ENCODE measurements at regions not wholly inside any gene's neighbourhood (a gene's known extent, or its start where the extent isn't known, plus 50 kb on each side); places are given as distances from the start of the nearest gene placed in this dataset.

- Histone ChIP-seq H3K9ac (ENCODE audit: low read length) (no peak overlapping the region), H3K4me1 (ENCODE audit: low read length) (no peaks in the 10 kb centered on the region; the same call in 1 of the 2 replicates), H4K20me1 (ENCODE audit: insufficient read depth, low read length) (no peaks in the 10 kb centered on the region), H3K4me3 (ENCODE audit: low read length) (no peak overlapping the region), H3K4me2 (ENCODE audit: low read length) (no peak overlapping the region), H3K79me2 (ENCODE audit: low read length) (no peaks in the 10 kb centered on the region), H3K27me3 (ENCODE audit: low read depth, low read length) (peaks cover 8% of the 10 kb centered on the region), H3K36me3 (replicated peaks; ENCODE audit: low read depth, low read length) (no peaks in the 10 kb centered on the region), H3K9me3 (ENCODE audit: insufficient read depth, low read length) (no peaks in the 10 kb centered on the region), H3K27ac (ENCODE audit: low read length) (no peak overlapping the region), H2AFZ (ENCODE audit: low read depth, low read length) (no peak overlapping the region)
- TF ChIP-seq EZH2phosphoT487 (IDR thresholded peaks at IDR 0.05; ENCODE audit: low read depth), result no peak
- TF ChIP-seq CTCF (IDR thresholded peaks at IDR 0.05; ENCODE audit: low read depth, low read length), result no peak
Measured at GRCh38 chr20:17807651-17808050, 107.9 kb downstream of the BANF2 start.

DNA sequence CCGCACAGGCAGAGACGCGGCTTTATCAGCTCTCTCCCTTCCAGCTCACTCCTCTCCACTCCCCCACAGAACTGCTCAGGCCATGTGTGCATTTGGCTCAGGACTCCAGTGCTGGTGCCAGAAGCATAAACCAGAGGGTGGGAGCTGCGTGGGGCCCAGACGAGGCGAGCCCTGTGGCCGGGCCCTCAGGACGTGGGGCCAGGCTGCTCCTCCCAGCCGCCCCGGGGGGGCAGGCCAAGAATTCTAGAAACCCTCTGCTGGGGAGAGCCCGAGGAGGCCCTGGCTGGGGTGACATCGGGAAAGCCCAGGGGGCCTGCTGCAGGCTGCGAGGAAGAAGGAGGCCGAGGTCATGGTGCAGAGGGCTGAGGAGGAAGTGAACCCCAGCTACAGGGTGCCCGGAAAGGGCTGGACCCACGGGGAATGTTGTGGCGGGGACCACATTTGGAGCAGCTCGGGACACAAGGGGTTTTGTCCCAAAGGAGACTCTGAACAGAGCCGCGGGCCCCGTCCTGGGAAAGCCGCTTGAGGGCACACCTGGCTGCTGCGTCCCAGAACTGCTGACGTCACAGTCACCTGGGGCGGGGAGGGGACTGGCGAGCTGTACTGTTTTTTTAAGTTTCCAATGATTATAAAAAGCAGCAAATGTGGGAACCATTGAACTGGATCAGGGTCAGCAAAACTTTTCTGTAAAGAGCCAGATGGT, 107.1 kb downstream of the BANF2 start:
- H4K20me1 ChIP-seq (ENCODE audit: insufficient read depth, low read length), result no peaks in the 10 kb centered on the region
- no peaks in the 10 kb centered on the region; the same call in 1 of the 2 replicates for H3K4me1 ChIP-seq (ENCODE audit: low read length)
- H3K9ac ChIP-seq (ENCODE audit: low read length), result no peak overlapping the region
- H3K27me3 ChIP-seq (ENCODE audit: low read depth, low read length), result peaks cover 8% of the 10 kb centered on the region
- TF ChIP-seq EZH2phosphoT487 (IDR thresholded peaks at IDR 0.05; ENCODE audit: low read depth) (no peak), CTCF (IDR thresholded peaks at IDR 0.05; ENCODE audit: low read depth, low read length) (no peak)
- H3K4me2 ChIP-seq (ENCODE audit: low read length), result peak overlapping the region; percentile 18
- H3K9me3 ChIP-seq (ENCODE audit: insufficient read depth, low read length), result no peaks in the 10 kb centered on the region
- H2AFZ ChIP-seq (ENCODE audit: low read depth, low read length), result peak overlapping the region; percentile 55
- no peak overlapping the region for H3K27ac ChIP-seq (ENCODE audit: low read length)
- H3K36me3 ChIP-seq (replicated peaks; ENCODE audit: low read depth, low read length), result no peaks in the 10 kb centered on the region
- H3K79me2 ChIP-seq (ENCODE audit: low read length), result no peaks in the 10 kb centered on the region
- H3K4me3 ChIP-seq (ENCODE audit: low read length), result peak overlapping the region; percentile 44

GRCh38 chr20:17806107-17806506, 106.3 kb downstream of the BANF2 start:
- H3K4me2 ChIP-seq (ENCODE audit: low read length), result no peak overlapping the region
- H3K27me3 ChIP-seq (ENCODE audit: low read depth, low read length), result peaks cover 13% of the 10 kb centered on the region
- no peak overlapping the region for H3K9ac ChIP-seq (ENCODE audit: low read length)
- H3K9me3 ChIP-seq (ENCODE audit: insufficient read depth, low read length), result no peaks in the 10 kb centered on the region
- no peaks in the 10 kb centered on the region for H4K20me1 ChIP-seq (ENCODE audit: insufficient read depth, low read length)
- H3K36me3 ChIP-seq (replicated peaks; ENCODE audit: low read depth, low read length), result no peaks in the 10 kb centered on the region
- H2AFZ ChIP-seq (ENCODE audit: low read depth, low read length), result no peak overlapping the region; the same call in 1 of the 2 replicates
- no peaks in the 10 kb centered on the region for H3K79me2 ChIP-seq (ENCODE audit: low read length)
- no peaks in the 10 kb centered on the region; the same call in 1 of the 2 replicates for H3K4me1 ChIP-seq (ENCODE audit: low read length)
- no peak for TF ChIP-seq CTCF (IDR thresholded peaks at IDR 0.05; ENCODE audit: low read depth, low read length)
- TF ChIP-seq EZH2phosphoT487 (IDR thresholded peaks at IDR 0.05; ENCODE audit: low read depth), result no peak
- no peak overlapping the region for H3K27ac ChIP-seq (ENCODE audit: low read length)
- H3K4me3 ChIP-seq (ENCODE audit: low read length), result no peak overlapping the region

DNA sequence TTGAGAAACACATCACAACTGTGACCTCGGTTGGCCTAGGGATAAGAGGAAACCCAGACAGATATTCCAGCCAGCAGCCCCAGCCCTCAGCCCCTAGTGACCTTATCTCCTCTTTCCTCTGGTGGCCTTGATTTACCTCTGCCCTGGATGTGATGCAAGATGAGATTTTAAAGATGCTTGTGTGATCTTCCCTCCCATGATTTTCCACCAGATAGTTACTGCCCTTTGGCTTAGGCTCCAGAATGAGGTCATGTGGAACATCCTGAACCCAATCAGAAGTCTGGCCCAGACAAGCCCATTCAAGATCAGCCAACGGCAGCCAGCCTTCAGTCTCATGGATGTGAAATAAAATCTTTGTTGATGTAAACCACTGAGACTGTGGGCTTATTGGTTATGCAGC, 104.0 kb downstream of the BANF2 start:
- Histone ChIP-seq H3K9me3 (ENCODE audit: insufficient read depth, low read length) (no peaks in the 10 kb centered on the region), H3K4me3 (ENCODE audit: low read length) (no peak overlapping the region), H4K20me1 (ENCODE audit: insufficient read depth, low read length) (no peaks in the 10 kb centered on the region), H2AFZ (ENCODE audit: low read depth, low read length) (no peak overlapping the region), H3K9ac (ENCODE audit: low read length) (no peak overlapping the region), H3K27ac (ENCODE audit: low read length) (no peak overlapping the region), H3K27me3 (ENCODE audit: low read depth, low read length) (peaks cover 32% of the 10 kb centered on the region), H3K4me1 (ENCODE audit: low read length) (no peaks in the 10 kb centered on the region; the same call in 1 of the 2 replicates), H3K79me2 (ENCODE audit: low read length) (no peaks in the 10 kb centered on the region), H3K4me2 (ENCODE audit: low read length) (no peak overlapping the region), H3K36me3 (replicated peaks; ENCODE audit: low read depth, low read length) (no peaks in the 10 kb centered on the region)
- TF ChIP-seq CTCF (IDR thresholded peaks at IDR 0.05; ENCODE audit: low read depth, low read length) (no peak), EZH2phosphoT487 (IDR thresholded peaks at IDR 0.05; ENCODE audit: low read depth) (no peak)
